ENCODE measurements at regions not wholly inside any gene's neighbourhood (a gene's known extent, or its start where the extent isn't known, plus 50 kb on each side); places are given as distances from the start of the nearest gene placed in this dataset.

GRCh38 chr3:193836918-193837317 is 243.9 kb downstream of the OPA1 start:
- H3K4me3 ChIP-seq (ENCODE audit: low read length, poor library complexity, severe bottlenecking) = no peak overlapping the region
- peaks cover 19% of the 10 kb centered on the region for H3K4me1 ChIP-seq (ENCODE audit: insufficient read depth, low read length, poor library complexity, severe bottlenecking)
- H3K9me2 ChIP-seq (replicated peaks; ENCODE audit: low read depth, low read length) = no peaks in the 10 kb centered on the region
- no peak overlapping the region for H2AFZ ChIP-seq (ENCODE audit: low read length)
- H3K4me2 ChIP-seq (ENCODE audit: low read depth, low read length, poor library complexity, severe bottlenecking) = no peak overlapping the region
- no peaks in the 10 kb centered on the region for H3K9me3 ChIP-seq (ENCODE audit: insufficient read depth, low read depth, low read length)
- no peaks in the 10 kb centered on the region for H3K27me3 ChIP-seq (ENCODE audit: insufficient read depth, low read length, poor library complexity, severe bottlenecking)
- H3K36me3 ChIP-seq (ENCODE audit: insufficient read depth, low read length) = no peaks in the 10 kb centered on the region
- H3K79me2 ChIP-seq (ENCODE audit: insufficient read depth, low read length) = no peaks in the 10 kb centered on the region
- no peaks in the 10 kb centered on the region for H3F3A ChIP-seq (ENCODE audit: low read depth)
- TF ChIP-seq EZH2phosphoT487 (IDR thresholded peaks at IDR 0.05; ENCODE audit: borderline replicate concordance) (no peak), CTCF (conservative IDR thresholded peaks at IDR 0.05; ENCODE audit: low read length) (no peak)
- H4K20me1 ChIP-seq (ENCODE audit: insufficient read depth, low read length, poor library complexity, severe bottlenecking) = no peaks in the 10 kb centered on the region
- H3K9ac ChIP-seq (ENCODE audit: low read depth, low read length, poor library complexity, severe bottlenecking) = no peak overlapping the region

GRCh38 chr3:193837347-193837827 is 244.4 kb downstream of the OPA1 start:
- Histone ChIP-seq H3K36me3 (ENCODE audit: insufficient read depth, low read length) (no peaks in the 10 kb centered on the region), H3K9ac (ENCODE audit: low read depth, low read length, poor library complexity, severe bottlenecking) (no peak overlapping the region), H3K79me2 (ENCODE audit: insufficient read depth, low read length) (no peaks in the 10 kb centered on the region), H3K9me2 (replicated peaks; ENCODE audit: low read depth, low read length) (no peaks in the 10 kb centered on the region), H3K4me3 (ENCODE audit: low read length, poor library complexity, severe bottlenecking) (no peak overlapping the region), H2AFZ (ENCODE audit: low read length) (no peak overlapping the region), H4K20me1 (ENCODE audit: insufficient read depth, low read length, poor library complexity, severe bottlenecking) (no peaks in the 10 kb centered on the region), H3K9me3 (ENCODE audit: insufficient read depth, low read depth, low read length) (no peaks in the 10 kb centered on the region), H3K27me3 (ENCODE audit: insufficient read depth, low read length, poor library complexity, severe bottlenecking) (no peaks in the 10 kb centered on the region), H3K4me1 (ENCODE audit: insufficient read depth, low read length, poor library complexity, severe bottlenecking) (peaks cover 21% of the 10 kb centered on the region), H3K4me2 (ENCODE audit: low read depth, low read length, poor library complexity, severe bottlenecking) (no peak overlapping the region), H3F3A (ENCODE audit: low read depth) (no peaks in the 10 kb centered on the region)
- no peak for TF ChIP-seq EZH2phosphoT487 (IDR thresholded peaks at IDR 0.05; ENCODE audit: borderline replicate concordance)
- no peak for TF ChIP-seq CTCF (conservative IDR thresholded peaks at IDR 0.05; ENCODE audit: low read length)

DNA sequence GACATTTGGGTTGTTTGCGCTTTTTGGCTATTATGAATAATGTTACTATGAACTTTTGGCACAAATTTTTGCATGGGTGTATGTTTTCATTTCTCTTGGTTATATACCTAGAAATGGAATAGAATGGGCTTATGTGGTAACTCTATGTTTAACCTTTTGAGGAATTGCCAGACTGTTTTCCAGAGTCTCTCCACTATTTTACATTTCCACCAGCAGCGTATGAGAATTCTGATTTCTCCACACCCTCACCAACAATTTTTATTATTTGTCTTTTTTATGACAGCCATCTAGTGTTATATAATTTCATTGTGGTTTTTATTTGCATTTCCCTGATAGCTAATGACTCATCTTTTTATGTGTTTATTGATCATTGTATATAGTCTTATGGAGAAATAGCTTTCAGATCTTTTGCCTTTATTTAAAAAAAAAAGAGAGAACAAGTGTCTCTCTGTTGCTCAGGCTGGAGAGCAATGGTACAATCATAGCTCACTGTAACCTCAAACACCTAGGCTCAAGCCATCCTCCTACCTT is 247.2 kb downstream of the OPA1 start:
- no peak overlapping the region for H3K4me3 ChIP-seq (ENCODE audit: low read length, poor library complexity, severe bottlenecking)
- H3K36me3 ChIP-seq (ENCODE audit: insufficient read depth, low read length) = no peaks in the 10 kb centered on the region
- TF ChIP-seq CTCF (conservative IDR thresholded peaks at IDR 0.05; ENCODE audit: low read length) (no peak), EZH2phosphoT487 (IDR thresholded peaks at IDR 0.05; ENCODE audit: borderline replicate concordance) (no peak)
- no peaks in the 10 kb centered on the region for H4K20me1 ChIP-seq (ENCODE audit: insufficient read depth, low read length, poor library complexity, severe bottlenecking)
- H2AFZ ChIP-seq (ENCODE audit: low read length) = no peak overlapping the region
- peaks cover 33% of the 10 kb centered on the region for H3K4me1 ChIP-seq (ENCODE audit: insufficient read depth, low read length, poor library complexity, severe bottlenecking)
- no peak overlapping the region for H3K4me2 ChIP-seq (ENCODE audit: low read depth, low read length, poor library complexity, severe bottlenecking)
- no peaks in the 10 kb centered on the region for H3K9me2 ChIP-seq (replicated peaks; ENCODE audit: low read depth, low read length)
- no peaks in the 10 kb centered on the region for H3F3A ChIP-seq (ENCODE audit: low read depth)
- H3K27me3 ChIP-seq (ENCODE audit: insufficient read depth, low read length, poor library complexity, severe bottlenecking) = no peaks in the 10 kb centered on the region
- H3K9me3 ChIP-seq (ENCODE audit: insufficient read depth, low read depth, low read length) = no peaks in the 10 kb centered on the region
- no peaks in the 10 kb centered on the region for H3K79me2 ChIP-seq (ENCODE audit: insufficient read depth, low read length)
- no peak overlapping the region for H3K9ac ChIP-seq (ENCODE audit: low read depth, low read length, poor library complexity, severe bottlenecking)
